ENCODE measurements at regions not wholly inside any gene's neighbourhood (a gene's known extent, or its start where the extent isn't known, plus 50 kb on each side); places are given as distances from the start of the nearest gene placed in this dataset.

DNA sequence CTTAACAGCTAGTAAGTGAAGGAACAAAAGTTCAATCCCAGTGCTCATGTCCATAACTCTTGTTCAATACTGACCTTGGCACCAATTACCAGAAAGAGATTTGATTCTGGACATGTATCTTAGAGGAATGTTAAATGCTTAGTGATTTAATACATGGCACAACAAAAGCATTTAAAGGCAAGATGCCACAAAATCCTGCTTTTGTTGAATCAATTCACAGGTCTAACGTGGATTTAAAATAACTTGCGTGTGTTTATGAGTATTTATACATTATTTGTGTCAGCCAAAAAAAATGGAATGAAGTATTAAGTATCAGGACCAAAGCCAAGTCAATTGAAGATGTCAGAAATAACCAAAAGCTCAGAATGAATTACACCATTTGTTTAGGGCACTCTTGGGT, 85.4 kb upstream of the GIMD1 start:
- Histone ChIP-seq H4K20me1 (ENCODE audit: low read depth) (no peaks in the 10 kb centered on the region), H3K27ac (no peak overlapping the region), H3K9ac (no peak overlapping the region), H3F3A (ENCODE audit: low read depth) (no peaks in the 10 kb centered on the region), H3K27me3 (no peaks in the 10 kb centered on the region), H3K79me2 (ENCODE audit: low read depth) (no peaks in the 10 kb centered on the region), H2AFZ (replicated peaks) (no peak overlapping the region), H3K4me1 (no peaks in the 10 kb centered on the region), H3K9me3 (ENCODE audit: low read depth) (no peaks in the 10 kb centered on the region), H3K4me2 (no peak overlapping the region), H3K4me3 (no peak overlapping the region), H3K36me3 (no peaks in the 10 kb centered on the region)
- no peaks in the 10 kb centered on the region for H3K27me3 Mint-ChIP-seq (ENCODE audit: insufficient read depth, low read depth)
- no peak overlapping the region for H3K27ac Mint-ChIP-seq
- no peaks in the 10 kb centered on the region for H3K4me1 Mint-ChIP-seq
- TF ChIP-seq, protein P1, sequence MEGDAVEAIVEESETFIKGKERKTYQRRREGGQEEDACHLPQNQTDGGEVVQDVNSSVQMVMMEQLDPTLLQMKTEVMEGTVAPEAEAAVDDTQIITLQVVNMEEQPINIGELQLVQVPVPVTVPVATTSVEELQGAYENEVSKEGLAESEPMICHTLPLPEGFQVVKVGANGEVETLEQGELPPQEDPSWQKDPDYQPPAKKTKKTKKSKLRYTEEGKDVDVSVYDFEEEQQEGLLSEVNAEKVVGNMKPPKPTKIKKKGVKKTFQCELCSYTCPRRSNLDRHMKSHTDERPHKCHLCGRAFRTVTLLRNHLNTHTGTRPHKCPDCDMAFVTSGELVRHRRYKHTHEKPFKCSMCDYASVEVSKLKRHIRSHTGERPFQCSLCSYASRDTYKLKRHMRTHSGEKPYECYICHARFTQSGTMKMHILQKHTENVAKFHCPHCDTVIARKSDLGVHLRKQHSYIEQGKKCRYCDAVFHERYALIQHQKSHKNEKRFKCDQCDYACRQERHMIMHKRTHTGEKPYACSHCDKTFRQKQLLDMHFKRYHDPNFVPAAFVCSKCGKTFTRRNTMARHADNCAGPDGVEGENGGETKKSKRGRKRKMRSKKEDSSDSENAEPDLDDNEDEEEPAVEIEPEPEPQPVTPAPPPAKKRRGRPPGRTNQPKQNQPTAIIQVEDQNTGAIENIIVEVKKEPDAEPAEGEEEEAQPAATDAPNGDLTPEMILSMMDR (IDR thresholded peaks at IDR 0.05): no peak
- TF ChIP-seq EZH2phosphoT487 (IDR thresholded peaks at IDR 0.05) (no peak), EZH2 (IDR thresholded peaks at IDR 0.05) (no peak)
- DNase-seq (ENCODE audit: low spot score): no peak
- H3K9me3 Mint-ChIP-seq: no peaks in the 10 kb centered on the region
- H3K36me3 Mint-ChIP-seq: no peaks in the 10 kb centered on the region
- H3K4me3 Mint-ChIP-seq: no peak overlapping the region

DNA sequence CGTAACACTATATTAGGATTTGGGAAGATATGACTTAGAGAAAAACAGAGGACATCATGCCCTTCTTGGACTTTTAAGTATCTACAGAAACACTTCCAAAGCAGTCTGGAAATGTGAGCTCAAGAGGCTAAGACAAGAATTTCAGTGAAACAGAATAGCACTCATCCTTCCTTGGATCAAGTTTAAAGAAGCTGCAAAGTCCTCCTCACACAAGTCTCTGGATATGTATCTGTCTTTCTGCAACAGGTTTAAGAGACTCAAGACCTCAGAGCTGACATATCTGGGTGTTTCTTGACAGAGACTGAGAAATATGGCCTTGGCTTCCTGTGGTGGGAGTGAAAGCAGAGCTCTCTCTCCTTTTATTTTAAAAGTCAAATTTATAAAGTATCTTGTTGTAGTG, 82.5 kb upstream of the GIMD1 start:
- Histone ChIP-seq H3K9ac (no peak overlapping the region), H3K36me3 (no peaks in the 10 kb centered on the region), H3K79me2 (ENCODE audit: low read depth) (no peaks in the 10 kb centered on the region), H3K9me3 (ENCODE audit: low read depth) (no peaks in the 10 kb centered on the region), H3K4me3 (no peak overlapping the region), H4K20me1 (ENCODE audit: low read depth) (no peaks in the 10 kb centered on the region), H2AFZ (replicated peaks) (no peak overlapping the region), H3K4me1 (no peaks in the 10 kb centered on the region), H3F3A (ENCODE audit: low read depth) (no peaks in the 10 kb centered on the region), H3K27ac (no peak overlapping the region), H3K4me2 (no peak overlapping the region), H3K27me3 (no peaks in the 10 kb centered on the region)
- TF ChIP-seq EZH2phosphoT487 (IDR thresholded peaks at IDR 0.05): no peak
- TF ChIP-seq, protein P1 (IDR thresholded peaks at IDR 0.05): no peak
- TF ChIP-seq EZH2 (IDR thresholded peaks at IDR 0.05): no peak
- Mint-ChIP-seq H3K9me3 (peaks cover 2% of the 10 kb centered on the region), H3K27me3 (ENCODE audit: insufficient read depth, low read depth) (peaks cover 2% of the 10 kb centered on the region), H3K4me3 (no peak overlapping the region), H3K4me1 (no peaks in the 10 kb centered on the region), H3K36me3 (no peaks in the 10 kb centered on the region), H3K27ac (no peak overlapping the region)
- DNase-seq (ENCODE audit: low spot score): no peak

DNA sequence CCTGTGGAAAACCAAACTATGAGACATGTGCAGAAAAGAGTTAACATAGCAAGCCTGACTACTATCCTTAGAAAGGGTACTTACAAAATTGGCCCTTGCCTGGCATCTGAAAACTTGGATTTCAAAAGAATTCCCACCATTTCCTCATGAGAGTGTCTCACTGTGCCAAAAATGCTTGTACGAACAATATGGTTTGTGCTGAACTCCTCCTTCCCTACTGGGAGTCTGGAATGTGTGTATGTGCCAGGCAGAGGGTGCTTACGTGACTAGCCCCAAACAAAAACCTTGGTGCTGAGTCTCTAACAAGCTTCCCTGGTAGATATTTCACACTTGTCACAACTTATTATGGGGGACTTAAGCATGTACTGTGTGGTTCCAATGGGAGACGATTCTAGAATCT, 81.7 kb upstream of the GIMD1 start:
- TF ChIP-seq, protein P1 (IDR thresholded peaks at IDR 0.05): no peak
- TF ChIP-seq EZH2phosphoT487 (IDR thresholded peaks at IDR 0.05) (no peak), EZH2 (IDR thresholded peaks at IDR 0.05) (no peak)
- no peaks in the 10 kb centered on the region for H3K36me3 ChIP-seq
- H3K9me3 Mint-ChIP-seq: peaks cover 8% of the 10 kb centered on the region
- no peaks in the 10 kb centered on the region for H3K4me1 ChIP-seq
- H3F3A ChIP-seq (ENCODE audit: low read depth): no peaks in the 10 kb centered on the region
- no peaks in the 10 kb centered on the region for H3K36me3 Mint-ChIP-seq
- H3K27me3 ChIP-seq: no peaks in the 10 kb centered on the region
- no peaks in the 10 kb centered on the region for H3K4me1 Mint-ChIP-seq
- DNase-seq (ENCODE audit: low spot score): no peak
- no peak overlapping the region for H3K4me3 ChIP-seq
- H3K9me3 ChIP-seq (ENCODE audit: low read depth): no peaks in the 10 kb centered on the region
- peaks cover 2% of the 10 kb centered on the region for H3K27me3 Mint-ChIP-seq (ENCODE audit: insufficient read depth, low read depth)
- no peak overlapping the region for H3K27ac Mint-ChIP-seq
- no peak overlapping the region for H3K9ac ChIP-seq
- no peaks in the 10 kb centered on the region for H3K79me2 ChIP-seq (ENCODE audit: low read depth)
- H3K4me3 Mint-ChIP-seq: no peak overlapping the region
- no peaks in the 10 kb centered on the region for H4K20me1 ChIP-seq (ENCODE audit: low read depth)
- no peak overlapping the region for H2AFZ ChIP-seq (replicated peaks)
- no peak overlapping the region for H3K4me2 ChIP-seq
- H3K27ac ChIP-seq: no peak overlapping the region

DNA sequence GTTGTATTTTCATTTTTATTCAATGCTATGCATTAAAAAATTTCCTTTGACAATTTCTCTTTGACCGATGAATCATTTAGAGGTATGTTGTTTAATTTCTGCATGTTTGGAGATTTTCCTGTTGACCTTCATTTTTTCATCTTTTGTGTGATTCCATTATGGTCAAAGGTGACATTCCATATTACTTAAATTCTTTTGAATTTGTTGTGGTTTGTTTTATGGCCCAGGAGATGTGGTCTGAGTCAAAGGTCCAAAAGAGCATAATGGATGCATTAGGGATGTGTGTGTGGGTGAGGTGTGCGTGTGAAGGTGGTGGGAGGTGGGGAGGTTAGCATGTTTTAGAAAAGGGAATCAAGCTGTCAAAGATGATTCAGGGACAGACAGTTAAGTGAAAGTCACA, 76.0 kb upstream of the GIMD1 start:
- TF ChIP-seq, protein P1 (IDR thresholded peaks at IDR 0.05): no peak
- TF ChIP-seq EZH2 (IDR thresholded peaks at IDR 0.05): no peak
- TF ChIP-seq EZH2phosphoT487 (IDR thresholded peaks at IDR 0.05): no peak
- Mint-ChIP-seq H3K4me1 (no peaks in the 10 kb centered on the region), H3K27ac (no peak overlapping the region), H3K9me3 (peaks cover 8% of the 10 kb centered on the region), H3K36me3 (no peaks in the 10 kb centered on the region), H3K27me3 (ENCODE audit: insufficient read depth, low read depth) (peaks cover 2% of the 10 kb centered on the region), H3K4me3 (no peak overlapping the region)
- no peaks in the 10 kb centered on the region for H3K36me3 ChIP-seq
- DNase-seq (ENCODE audit: low spot score): no peak
- no peaks in the 10 kb centered on the region for H4K20me1 ChIP-seq (ENCODE audit: low read depth)
- H3K79me2 ChIP-seq (ENCODE audit: low read depth): no peaks in the 10 kb centered on the region
- no peak overlapping the region for H3K4me3 ChIP-seq
- no peaks in the 10 kb centered on the region for H3K9me3 ChIP-seq (ENCODE audit: low read depth)
- H3K27ac ChIP-seq: no peak overlapping the region
- no peaks in the 10 kb centered on the region for H3K4me1 ChIP-seq
- H3F3A ChIP-seq (ENCODE audit: low read depth): no peaks in the 10 kb centered on the region
- H3K9ac ChIP-seq: no peak overlapping the region
- H3K27me3 ChIP-seq: no peaks in the 10 kb centered on the region
- no peak overlapping the region for H3K4me2 ChIP-seq
- no peak overlapping the region for H2AFZ ChIP-seq (replicated peaks)

Measured in neural progenitor cell (in vitro differentiated cells).